ENCODE measurements at regions not wholly inside any gene's neighbourhood (a gene's known extent, or its start where the extent isn't known, plus 50 kb on each side); places are given as distances from the start of the nearest gene placed in this dataset.

DNA sequence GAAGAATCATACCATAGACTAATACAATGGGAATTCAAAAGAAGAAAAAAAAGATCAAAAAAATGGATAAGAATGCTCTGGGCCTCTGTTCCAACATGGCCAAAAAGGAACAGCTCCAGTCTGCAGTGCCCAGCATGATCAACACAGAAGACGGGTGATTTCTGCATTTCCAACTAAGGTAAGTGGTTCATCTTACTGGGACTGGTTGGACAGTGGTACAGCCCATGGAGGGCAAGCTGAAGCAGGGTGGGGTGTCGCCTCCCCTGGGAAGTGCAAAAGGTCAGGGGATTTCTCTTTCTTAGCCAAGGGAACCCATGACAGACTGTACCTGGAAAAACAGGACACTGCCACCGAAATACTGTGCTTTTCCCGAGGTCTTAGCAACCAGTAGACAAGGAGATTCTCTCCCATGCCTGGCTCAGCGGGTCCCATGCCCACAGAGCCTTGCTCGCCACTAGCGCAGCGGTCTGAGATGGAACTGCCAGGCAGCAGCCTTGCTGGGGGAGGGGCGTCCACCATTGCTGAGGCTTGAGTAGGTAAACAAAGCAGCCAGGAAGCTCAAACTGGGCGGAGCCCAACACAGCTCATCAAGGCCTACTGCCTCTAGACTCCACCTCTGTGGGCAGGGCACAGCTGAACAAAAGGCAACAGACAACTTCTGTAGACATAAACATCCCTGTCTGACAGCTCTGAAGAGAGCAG lies 428.4 kb downstream of the MN1 start:
- TF ChIP-seq, protein P1, sequence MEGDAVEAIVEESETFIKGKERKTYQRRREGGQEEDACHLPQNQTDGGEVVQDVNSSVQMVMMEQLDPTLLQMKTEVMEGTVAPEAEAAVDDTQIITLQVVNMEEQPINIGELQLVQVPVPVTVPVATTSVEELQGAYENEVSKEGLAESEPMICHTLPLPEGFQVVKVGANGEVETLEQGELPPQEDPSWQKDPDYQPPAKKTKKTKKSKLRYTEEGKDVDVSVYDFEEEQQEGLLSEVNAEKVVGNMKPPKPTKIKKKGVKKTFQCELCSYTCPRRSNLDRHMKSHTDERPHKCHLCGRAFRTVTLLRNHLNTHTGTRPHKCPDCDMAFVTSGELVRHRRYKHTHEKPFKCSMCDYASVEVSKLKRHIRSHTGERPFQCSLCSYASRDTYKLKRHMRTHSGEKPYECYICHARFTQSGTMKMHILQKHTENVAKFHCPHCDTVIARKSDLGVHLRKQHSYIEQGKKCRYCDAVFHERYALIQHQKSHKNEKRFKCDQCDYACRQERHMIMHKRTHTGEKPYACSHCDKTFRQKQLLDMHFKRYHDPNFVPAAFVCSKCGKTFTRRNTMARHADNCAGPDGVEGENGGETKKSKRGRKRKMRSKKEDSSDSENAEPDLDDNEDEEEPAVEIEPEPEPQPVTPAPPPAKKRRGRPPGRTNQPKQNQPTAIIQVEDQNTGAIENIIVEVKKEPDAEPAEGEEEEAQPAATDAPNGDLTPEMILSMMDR (IDR thresholded peaks at IDR 0.05): no peak
- TF ChIP-seq POLR2A (IDR thresholded peaks at IDR 0.05) (no peak), POLR2AphosphoS5 (IDR thresholded peaks at IDR 0.05; ENCODE audit: insufficient read depth in 1 of 2, low read depth in 1 of 2) (no peak)

Data from vagina (tissue), 2 donors.